GM23338 (cell line): ENCODE measurements at regions not wholly inside any gene's neighbourhood (a gene's known extent, or its start where the extent isn't known, plus 50 kb on each side); places are given as distances from the start of the nearest gene placed in this dataset.
A peak's percentile ranks its signal among the peaks of the same experiment; 100 is the strongest.

Source experiments
- ATAC-seq: fragments of 200-7000 bp; cut with Tn5 transposase; 3 replicates; pipeline ENCODE4 v1.9.1; 2020
- DNase-seq: peaks from one replicate; pipeline ENCODE4 v3.0.0-alpha.2; 2015; ENCODE audit warnings: low spot score
- H2AFZ ChIP-seq: fragments of 200-600 bp; sonication (generic); 2 replicates; pipeline ENCODE4 v1.8.0; 2016; ENCODE audit warnings: antibody characterized with exemption, mild to moderate bottlenecking, moderate library complexity
- H3F3A ChIP-seq: fragments of 200-600 bp; sonication (generic); replicated peaks from 2 replicates; pipeline ENCODE4 v1.8.0; 2017; ENCODE audit warnings: antibody characterized with exemption, mixed run types, low read depth
- H3K27ac ChIP-seq: fragments of 200-600 bp; sonication (generic); 2 replicates; pipeline ENCODE4 v1.6.1; 2016; ENCODE audit warnings: low read depth
- H3K27me3 ChIP-seq: fragments of 200-600 bp; sonication (generic); 2 replicates; pipeline ENCODE4 v1.8.0; 2016; ENCODE audit warnings: mild to moderate bottlenecking, mixed run types, moderate library complexity; ENCODE audit not compliant: insufficient read depth
- H3K36me3 ChIP-seq: fragments of 200-600 bp; sonication (generic); 2 replicates; pipeline ENCODE4 v1.8.0; 2016; ENCODE audit warnings: mild to moderate bottlenecking; ENCODE audit not compliant: insufficient read depth
- H3K4me1 ChIP-seq: fragments of 200-600 bp; sonication (generic); 2 replicates; pipeline ENCODE4 v1.8.0; 2016; ENCODE audit warnings: mild to moderate bottlenecking, moderate library complexity; ENCODE audit not compliant: insufficient read depth
- H3K4me2 ChIP-seq: fragments of 200-600 bp; sonication (generic); 2 replicates; pipeline ENCODE4 v1.7.1; 2017; ENCODE audit warnings: mixed run types
- H3K4me3 ChIP-seq: fragments of 200-600 bp; sonication (generic); 2 replicates; pipeline ENCODE4 v1.6.1; 2016; ENCODE audit warnings: mixed run types
- H3K79me2 ChIP-seq: fragments of 200-600 bp; sonication (generic); replicated peaks from 2 replicates; pipeline ENCODE4 v1.8.0; 2017; ENCODE audit warnings: mild to moderate bottlenecking; ENCODE audit not compliant: insufficient read depth
- H3K9me2 ChIP-seq: fragments of 200-600 bp; sonication (generic); 2 replicates; pipeline ENCODE4 v1.8.0; 2017; ENCODE audit not compliant: insufficient read depth
- H4K20me1 ChIP-seq: fragments of 200-600 bp; sonication (generic); replicated peaks from 2 replicates; pipeline ENCODE4 v1.8.0; 2017; ENCODE audit warnings: mild to moderate bottlenecking; ENCODE audit not compliant: insufficient read depth
- H3K27ac Mint-ChIP-seq: 2 replicates; pipeline ENCODE4 v1.8.0; 2020; ENCODE audit warnings: inconsistent platforms, mild to moderate bottlenecking, moderate library complexity, mixed read lengths
- H3K27me3 Mint-ChIP-seq: 3 replicates; pipeline ENCODE4 v1.8.0; 2022; ENCODE audit warnings: low read depth, mild to moderate bottlenecking, moderate library complexity, mixed read lengths, inconsistent platforms; ENCODE audit not compliant: insufficient read depth, poor library complexity
- H3K36me3 Mint-ChIP-seq: 3 replicates; pipeline ENCODE4 v1.8.0; 2021; ENCODE audit warnings: low read depth, mild to moderate bottlenecking, inconsistent platforms, moderate library complexity, mixed read lengths
- H3K4me1 Mint-ChIP-seq: 3 replicates; pipeline ENCODE4 v1.8.0; 2020; ENCODE audit warnings: mild to moderate bottlenecking, inconsistent platforms, mixed read lengths
- H3K4me3 Mint-ChIP-seq: 3 replicates; pipeline ENCODE4 v1.8.0; 2021; ENCODE audit warnings: moderate library complexity, mild to moderate bottlenecking, inconsistent platforms, mixed read lengths
- H3K9me3 Mint-ChIP-seq: 3 replicates; pipeline ENCODE4 v1.8.0; 2020; ENCODE audit warnings: moderate library complexity, mild to moderate bottlenecking, inconsistent platforms, mixed read lengths
- STAT1 ChIP-seq: IDR thresholded peaks from one replicate; pipeline ENCODE4 v1.6.1; 2016; ENCODE audit warnings: antibody characterized with exemption; ENCODE audit not compliant: unreplicated experiment
- ZNF114 ChIP-seq: fragments of 250-450 bp; sonication (Bioruptor Pico); IDR thresholded peaks from 2 replicates; pipeline ENCODE4 v1.5.0; 2020; ENCODE audit warnings: mild to moderate bottlenecking, moderate library complexity
- TF ChIP-seq, protein P1 (sequence below): IDR thresholded peaks from one replicate; pipeline ENCODE4 v1.6.1; 2018; ENCODE audit warnings: antibody characterized with exemption; ENCODE audit not compliant: unreplicated experiment
- TF ChIP-seq, protein P2 (sequence below), 2 experiments: fragments of 200-600 bp in 1 of 2; sonication (generic) in 1 of 2; conservative IDR thresholded peaks; 2 replicates each; pipeline versions ENCODE4 v1.5.1 to v1.6.1; 2016 to 2017; ENCODE audit warnings: antibody characterized with exemption in 2 of 2, low read depth in 2 of 2, mild to moderate bottlenecking in 2 of 2, moderate library complexity in 1 of 2
- TF ChIP-seq, protein P3 (sequence below): IDR thresholded peaks from 2 replicates; pipeline ENCODE4 v1.6.1; 2016; ENCODE audit warnings: antibody characterized with exemption
- TF ChIP-seq, protein P4 (sequence below): fragments of 250-450 bp; sonication (Bioruptor Pico); IDR thresholded peaks from 2 replicates; pipeline ENCODE4 v1.5.0; 2020; ENCODE audit warnings: mild to moderate bottlenecking, moderate library complexity

DNA sequence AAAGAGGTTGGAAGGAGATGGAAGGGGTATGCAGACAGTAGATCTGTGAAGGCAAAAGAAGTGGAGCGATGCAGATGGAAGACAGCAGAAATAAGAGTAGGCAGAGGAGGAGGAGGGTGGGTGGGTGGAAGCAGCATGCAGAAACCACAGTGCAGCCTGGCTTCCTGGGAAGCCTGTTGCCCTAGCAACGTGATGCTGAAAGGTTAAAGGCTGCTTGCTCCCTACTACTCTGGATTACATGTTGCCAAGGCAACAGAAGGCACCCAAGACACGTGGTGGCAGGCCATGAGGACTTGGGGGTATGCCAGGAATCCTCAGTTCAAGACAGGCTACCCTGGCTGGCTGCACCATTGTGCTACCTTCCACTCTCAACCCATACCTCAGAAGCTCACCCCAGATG lies 129.6 kb downstream of the GRIN2B start:
- Histone ChIP-seq H3K4me1 (peaks cover 9% of the 10 kb centered on the region; the same call in 1 of the 2 replicates), H3K27me3 (no peaks in the 10 kb centered on the region), H3K9me2 (peaks cover 5% of the 10 kb centered on the region; the same call in 1 of the 2 replicates), H2AFZ (no peak overlapping the region), H3K79me2 (no peaks in the 10 kb centered on the region), H4K20me1 (no peaks in the 10 kb centered on the region), H3K4me3 (no peak overlapping the region), H3F3A (no peaks in the 10 kb centered on the region), H3K4me2 (no peak overlapping the region), H3K27ac (no peak overlapping the region), H3K36me3 (no peaks in the 10 kb centered on the region)
- peak; percentile 94 for DNase-seq
- H3K27ac Mint-ChIP-seq, result no peak overlapping the region
- H3K4me1 Mint-ChIP-seq, result peaks cover 15% of the 10 kb centered on the region
- H3K9me3 Mint-ChIP-seq, result no peaks in the 10 kb centered on the region; the same call in 2 of the 3 replicates
- no peaks in the 10 kb centered on the region for H3K36me3 Mint-ChIP-seq
- no peaks in the 10 kb centered on the region for H3K27me3 Mint-ChIP-seq
- no peak overlapping the region; the same call in 2 of the 3 replicates for H3K4me3 Mint-ChIP-seq
- TF ChIP-seq ZNF114 (CRISPR knock-in tag) (no peak), STAT1 (no peak)
- ATAC-seq, result peak; percentile 98

DNA sequence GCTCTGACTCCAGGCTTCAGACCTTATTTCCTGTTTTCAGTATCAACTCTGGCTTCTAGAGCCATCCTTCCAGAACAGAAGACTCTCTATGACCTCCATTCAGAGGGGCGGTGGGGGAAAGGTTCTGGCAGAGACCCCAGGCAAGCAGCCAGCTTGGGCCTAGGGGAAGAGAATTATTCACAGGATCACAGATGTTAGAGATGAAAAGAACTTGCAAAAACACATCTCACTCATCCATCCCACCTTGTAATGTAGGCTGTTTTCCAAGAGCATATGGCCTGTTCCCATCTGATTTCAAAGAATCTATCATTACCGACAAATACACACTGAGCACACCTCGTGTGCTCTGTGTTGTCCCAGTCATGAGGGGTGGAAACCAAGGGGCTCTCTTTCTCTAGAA lies 131.9 kb downstream of the GRIN2B start:
- no peak overlapping the region for H2AFZ ChIP-seq
- H3K79me2 ChIP-seq, result no peaks in the 10 kb centered on the region
- DNase-seq (no peak), ATAC-seq (no peak)
- H3K36me3 Mint-ChIP-seq, result no peaks in the 10 kb centered on the region
- H3K27me3 ChIP-seq, result no peaks in the 10 kb centered on the region
- no peaks in the 10 kb centered on the region for H3K9me3 Mint-ChIP-seq
- H3K4me2 ChIP-seq, result no peak overlapping the region
- H3K27me3 Mint-ChIP-seq, result no peaks in the 10 kb centered on the region
- H3K36me3 ChIP-seq, result no peaks in the 10 kb centered on the region
- no peaks in the 10 kb centered on the region for H4K20me1 ChIP-seq
- no peak overlapping the region for H3K4me3 Mint-ChIP-seq
- no peak overlapping the region for H3K4me3 ChIP-seq
- H3K27ac Mint-ChIP-seq, result no peak overlapping the region
- no peak overlapping the region for H3K27ac ChIP-seq
- H3K4me1 ChIP-seq, result peaks cover 9% of the 10 kb centered on the region; the same call in 1 of the 2 replicates
- TF ChIP-seq, protein P1, sequence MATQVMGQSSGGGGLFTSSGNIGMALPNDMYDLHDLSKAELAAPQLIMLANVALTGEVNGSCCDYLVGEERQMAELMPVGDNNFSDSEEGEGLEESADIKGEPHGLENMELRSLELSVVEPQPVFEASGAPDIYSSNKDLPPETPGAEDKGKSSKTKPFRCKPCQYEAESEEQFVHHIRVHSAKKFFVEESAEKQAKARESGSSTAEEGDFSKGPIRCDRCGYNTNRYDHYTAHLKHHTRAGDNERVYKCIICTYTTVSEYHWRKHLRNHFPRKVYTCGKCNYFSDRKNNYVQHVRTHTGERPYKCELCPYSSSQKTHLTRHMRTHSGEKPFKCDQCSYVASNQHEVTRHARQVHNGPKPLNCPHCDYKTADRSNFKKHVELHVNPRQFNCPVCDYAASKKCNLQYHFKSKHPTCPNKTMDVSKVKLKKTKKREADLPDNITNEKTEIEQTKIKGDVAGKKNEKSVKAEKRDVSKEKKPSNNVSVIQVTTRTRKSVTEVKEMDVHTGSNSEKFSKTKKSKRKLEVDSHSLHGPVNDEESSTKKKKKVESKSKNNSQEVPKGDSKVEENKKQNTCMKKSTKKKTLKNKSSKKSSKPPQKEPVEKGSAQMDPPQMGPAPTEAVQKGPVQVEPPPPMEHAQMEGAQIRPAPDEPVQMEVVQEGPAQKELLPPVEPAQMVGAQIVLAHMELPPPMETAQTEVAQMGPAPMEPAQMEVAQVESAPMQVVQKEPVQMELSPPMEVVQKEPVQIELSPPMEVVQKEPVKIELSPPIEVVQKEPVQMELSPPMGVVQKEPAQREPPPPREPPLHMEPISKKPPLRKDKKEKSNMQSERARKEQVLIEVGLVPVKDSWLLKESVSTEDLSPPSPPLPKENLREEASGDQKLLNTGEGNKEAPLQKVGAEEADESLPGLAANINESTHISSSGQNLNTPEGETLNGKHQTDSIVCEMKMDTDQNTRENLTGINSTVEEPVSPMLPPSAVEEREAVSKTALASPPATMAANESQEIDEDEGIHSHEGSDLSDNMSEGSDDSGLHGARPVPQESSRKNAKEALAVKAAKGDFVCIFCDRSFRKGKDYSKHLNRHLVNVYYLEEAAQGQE, result no peak
- TF ChIP-seq, protein P2, sequence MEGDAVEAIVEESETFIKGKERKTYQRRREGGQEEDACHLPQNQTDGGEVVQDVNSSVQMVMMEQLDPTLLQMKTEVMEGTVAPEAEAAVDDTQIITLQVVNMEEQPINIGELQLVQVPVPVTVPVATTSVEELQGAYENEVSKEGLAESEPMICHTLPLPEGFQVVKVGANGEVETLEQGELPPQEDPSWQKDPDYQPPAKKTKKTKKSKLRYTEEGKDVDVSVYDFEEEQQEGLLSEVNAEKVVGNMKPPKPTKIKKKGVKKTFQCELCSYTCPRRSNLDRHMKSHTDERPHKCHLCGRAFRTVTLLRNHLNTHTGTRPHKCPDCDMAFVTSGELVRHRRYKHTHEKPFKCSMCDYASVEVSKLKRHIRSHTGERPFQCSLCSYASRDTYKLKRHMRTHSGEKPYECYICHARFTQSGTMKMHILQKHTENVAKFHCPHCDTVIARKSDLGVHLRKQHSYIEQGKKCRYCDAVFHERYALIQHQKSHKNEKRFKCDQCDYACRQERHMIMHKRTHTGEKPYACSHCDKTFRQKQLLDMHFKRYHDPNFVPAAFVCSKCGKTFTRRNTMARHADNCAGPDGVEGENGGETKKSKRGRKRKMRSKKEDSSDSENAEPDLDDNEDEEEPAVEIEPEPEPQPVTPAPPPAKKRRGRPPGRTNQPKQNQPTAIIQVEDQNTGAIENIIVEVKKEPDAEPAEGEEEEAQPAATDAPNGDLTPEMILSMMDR (conservative IDR thresholded peaks at IDR 0.05; ENCODE audit: low read depth in 2 of 2), result no peak
- TF ChIP-seq, protein P3, sequence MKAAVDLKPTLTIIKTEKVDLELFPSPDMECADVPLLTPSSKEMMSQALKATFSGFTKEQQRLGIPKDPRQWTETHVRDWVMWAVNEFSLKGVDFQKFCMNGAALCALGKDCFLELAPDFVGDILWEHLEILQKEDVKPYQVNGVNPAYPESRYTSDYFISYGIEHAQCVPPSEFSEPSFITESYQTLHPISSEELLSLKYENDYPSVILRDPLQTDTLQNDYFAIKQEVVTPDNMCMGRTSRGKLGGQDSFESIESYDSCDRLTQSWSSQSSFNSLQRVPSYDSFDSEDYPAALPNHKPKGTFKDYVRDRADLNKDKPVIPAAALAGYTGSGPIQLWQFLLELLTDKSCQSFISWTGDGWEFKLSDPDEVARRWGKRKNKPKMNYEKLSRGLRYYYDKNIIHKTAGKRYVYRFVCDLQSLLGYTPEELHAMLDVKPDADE, result no peak
- TF ChIP-seq, protein P4, sequence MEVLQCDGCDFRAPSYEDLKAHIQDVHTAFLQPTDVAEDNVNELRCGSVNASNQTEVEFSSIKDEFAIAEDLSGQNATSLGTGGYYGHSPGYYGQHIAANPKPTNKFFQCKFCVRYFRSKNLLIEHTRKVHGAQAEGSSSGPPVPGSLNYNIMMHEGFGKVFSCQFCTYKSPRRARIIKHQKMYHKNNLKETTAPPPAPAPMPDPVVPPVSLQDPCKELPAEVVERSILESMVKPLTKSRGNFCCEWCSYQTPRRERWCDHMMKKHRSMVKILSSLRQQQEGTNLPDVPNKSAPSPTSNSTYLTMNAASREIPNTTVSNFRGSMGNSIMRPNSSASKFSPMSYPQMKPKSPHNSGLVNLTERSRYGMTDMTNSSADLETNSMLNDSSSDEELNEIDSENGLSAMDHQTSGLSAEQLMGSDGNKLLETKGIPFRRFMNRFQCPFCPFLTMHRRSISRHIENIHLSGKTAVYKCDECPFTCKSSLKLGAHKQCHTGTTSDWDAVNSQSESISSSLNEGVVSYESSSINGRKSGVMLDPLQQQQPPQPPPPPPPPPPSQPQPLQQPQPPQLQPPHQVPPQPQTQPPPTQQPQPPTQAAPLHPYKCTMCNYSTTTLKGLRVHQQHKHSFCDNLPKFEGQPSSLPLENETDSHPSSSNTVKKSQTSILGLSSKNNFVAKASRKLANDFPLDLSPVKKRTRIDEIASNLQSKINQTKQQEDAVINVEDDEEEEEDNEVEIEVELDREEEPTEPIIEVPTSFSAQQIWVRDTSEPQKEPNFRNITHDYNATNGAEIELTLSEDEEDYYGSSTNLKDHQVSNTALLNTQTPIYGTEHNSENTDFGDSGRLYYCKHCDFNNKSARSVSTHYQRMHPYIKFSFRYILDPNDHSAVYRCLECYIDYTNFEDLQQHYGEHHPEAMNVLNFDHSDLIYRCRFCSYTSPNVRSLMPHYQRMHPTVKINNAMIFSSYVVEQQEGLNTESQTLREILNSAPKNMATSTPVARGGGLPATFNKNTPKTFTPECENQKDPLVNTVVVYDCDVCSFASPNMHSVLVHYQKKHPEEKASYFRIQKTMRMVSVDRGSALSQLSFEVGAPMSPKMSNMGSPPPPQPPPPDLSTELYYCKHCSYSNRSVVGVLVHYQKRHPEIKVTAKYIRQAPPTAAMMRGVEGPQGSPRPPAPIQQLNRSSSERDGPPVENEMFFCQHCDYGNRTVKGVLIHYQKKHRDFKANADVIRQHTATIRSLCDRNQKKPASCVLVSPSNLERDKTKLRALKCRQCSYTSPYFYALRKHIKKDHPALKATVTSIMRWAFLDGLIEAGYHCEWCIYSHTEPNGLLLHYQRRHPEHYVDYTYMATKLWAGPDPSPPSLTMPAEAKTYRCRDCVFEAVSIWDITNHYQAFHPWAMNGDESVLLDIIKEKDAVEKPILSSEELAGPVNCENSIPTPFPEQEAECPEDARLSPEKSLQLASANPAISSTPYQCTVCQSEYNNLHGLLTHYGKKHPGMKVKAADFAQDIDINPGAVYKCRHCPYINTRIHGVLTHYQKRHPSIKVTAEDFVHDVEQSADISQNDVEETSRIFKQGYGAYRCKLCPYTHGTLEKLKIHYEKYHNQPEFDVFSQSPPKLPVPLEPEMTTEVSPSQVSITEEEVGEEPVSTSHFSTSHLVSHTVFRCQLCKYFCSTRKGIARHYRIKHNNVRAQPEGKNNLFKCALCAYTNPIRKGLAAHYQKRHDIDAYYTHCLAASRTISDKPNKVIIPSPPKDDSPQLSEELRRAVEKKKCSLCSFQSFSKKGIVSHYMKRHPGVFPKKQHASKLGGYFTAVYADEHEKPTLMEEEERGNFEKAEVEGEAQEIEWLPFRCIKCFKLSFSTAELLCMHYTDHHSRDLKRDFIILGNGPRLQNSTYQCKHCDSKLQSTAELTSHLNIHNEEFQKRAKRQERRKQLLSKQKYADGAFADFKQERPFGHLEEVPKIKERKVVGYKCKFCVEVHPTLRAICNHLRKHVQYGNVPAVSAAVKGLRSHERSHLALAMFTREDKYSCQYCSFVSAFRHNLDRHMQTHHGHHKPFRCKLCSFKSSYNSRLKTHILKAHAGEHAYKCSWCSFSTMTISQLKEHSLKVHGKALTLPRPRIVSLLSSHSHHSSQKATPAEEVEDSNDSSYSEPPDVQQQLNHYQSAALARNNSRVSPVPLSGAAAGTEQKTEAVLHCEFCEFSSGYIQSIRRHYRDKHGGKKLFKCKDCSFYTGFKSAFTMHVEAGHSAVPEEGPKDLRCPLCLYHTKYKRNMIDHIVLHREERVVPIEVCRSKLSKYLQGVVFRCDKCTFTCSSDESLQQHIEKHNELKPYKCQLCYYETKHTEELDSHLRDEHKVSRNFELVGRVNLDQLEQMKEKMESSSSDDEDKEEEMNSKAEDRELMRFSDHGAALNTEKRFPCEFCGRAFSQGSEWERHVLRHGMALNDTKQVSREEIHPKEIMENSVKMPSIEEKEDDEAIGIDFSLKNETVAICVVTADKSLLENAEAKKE (CRISPR knock-in tag), result no peak
- peaks cover 5% of the 10 kb centered on the region; the same call in 1 of the 2 replicates for H3K9me2 ChIP-seq
- peaks cover 15% of the 10 kb centered on the region for H3K4me1 Mint-ChIP-seq
- no peaks in the 10 kb centered on the region for H3F3A ChIP-seq
